HG03378 (cell line): ENCODE measurements at regions not wholly inside any gene's neighbourhood (a gene's known extent, or its start where the extent isn't known, plus 50 kb on each side); places are given as distances from the start of the nearest gene placed in this dataset.
"Not testable (repeated sequence)": the region's sequence is repeated elsewhere in the genome, so short reads cannot be mapped to it uniquely, and the experiment has no call there.

Experiments used
- ATAC-seq: cut with Tn5 transposase; IDR thresholded peaks from one replicate; pipeline ENCODE4 v1.9.1; 2021; ENCODE audit warnings: mild to moderate bottlenecking, moderate library complexity; ENCODE audit not compliant: unreplicated experiment

GRCh38 chr14:23829736-23830471 lies 123.7 kb upstream of the DHRS4 start:
- no peak for ATAC-seq

GRCh38 chr14:23831596-23831995 lies 122.0 kb upstream of the DHRS4 start:
- ATAC-seq = no peak

GRCh38 chr14:23861666-23862065 lies 91.9 kb upstream of the DHRS4 start:
- ATAC-seq = no peak

- no peak for ATAC-seq
Measured at GRCh38 chr14:23862513-23862912, 91.1 kb upstream of the DHRS4 start.

- ATAC-seq = no peak
Measured at GRCh38 chr14:23863836-23864235, 89.7 kb upstream of the DHRS4 start.

- no peak for ATAC-seq
Measured at GRCh38 chr14:23864259-23864658, 89.3 kb upstream of the DHRS4 start.

- no peak for ATAC-seq
Measured at GRCh38 chr14:23864861-23865260, 88.7 kb upstream of the DHRS4 start.

GRCh38 chr14:23865502-23865901 lies 88.1 kb upstream of the DHRS4 start:
- ATAC-seq = no peak

GRCh38 chr14:23866269-23866668 lies 87.3 kb upstream of the DHRS4 start:
- ATAC-seq = no peak

GRCh38 chr14:23869078-23869719 lies 84.4 kb upstream of the DHRS4 start:
- ATAC-seq = no peak

GRCh38 chr14:23876160-23876750 lies 77.3 kb upstream of the DHRS4 start:
- ATAC-seq = no peak

GRCh38 chr14:23877111-23877510 lies 76.5 kb upstream of the DHRS4 start:
- no peak for ATAC-seq

- ATAC-seq = peak; percentile 67
Measured at GRCh38 chr14:23877538-23878180, 75.9 kb upstream of the DHRS4 start.

GRCh38 chr14:23881282-23881681 lies 72.3 kb upstream of the DHRS4 start:
- no peak for ATAC-seq

- ATAC-seq = no peak
Measured at GRCh38 chr14:23883684-23884540, 69.7 kb upstream of the DHRS4 start.

- no peak for ATAC-seq
Measured at GRCh38 chr14:23884541-23884904, 69.0 kb upstream of the DHRS4 start.

- no peak for ATAC-seq
Measured at GRCh38 chr14:23887536-23887935, 66.0 kb upstream of the DHRS4 start.

GRCh38 chr14:23891717-23892116 lies 61.9 kb upstream of the DHRS4 start:
- not testable (repeated sequence) for ATAC-seq

GRCh38 chr14:23892289-23892688 lies 61.3 kb upstream of the DHRS4 start:
- ATAC-seq = not testable (repeated sequence)

- no peak for ATAC-seq
Measured at GRCh38 chr14:23894362-23895052, 59.1 kb upstream of the DHRS4 start.
